HG02852 (cell line): ENCODE measurements at regions not wholly inside any gene's neighbourhood (a gene's known extent, or its start where the extent isn't known, plus 50 kb on each side); places are given as distances from the start of the nearest gene placed in this dataset.

ENCODE experiments used
- ATAC-seq: cut with Tn5 transposase; IDR thresholded peaks from one replicate; pipeline ENCODE4 v1.9.1; 2021; ENCODE audit warnings: mild to moderate bottlenecking, moderate library complexity; ENCODE audit not compliant: unreplicated experiment

- no peak for ATAC-seq
Observed at GRCh38 chr6:140320081-140321080, 945.9 kb upstream of the CITED2 start.

GRCh38 chr6:140319209-140319608 lies 944.8 kb upstream of the CITED2 start:
- peak; percentile 75 for ATAC-seq

GRCh38 chr6:140318408-140318807 lies 944.0 kb upstream of the CITED2 start:
- no peak for ATAC-seq

GRCh38 chr6:140317950-140318349 lies 943.5 kb upstream of the CITED2 start:
- no peak for ATAC-seq

GRCh38 chr6:140316966-140317365 lies 942.5 kb upstream of the CITED2 start:
- no peak for ATAC-seq

- no peak for ATAC-seq
Observed at GRCh38 chr6:140314682-140315081, 940.2 kb upstream of the CITED2 start.

- no peak for ATAC-seq
Observed at GRCh38 chr6:140311146-140311545, 936.7 kb upstream of the CITED2 start.

GRCh38 chr6:140303218-140303949 lies 928.9 kb upstream of the CITED2 start:
- ATAC-seq = no peak

- ATAC-seq = no peak
Observed at GRCh38 chr6:140300331-140300730, 925.9 kb upstream of the CITED2 start.

- ATAC-seq = no peak
Observed at GRCh38 chr6:140289186-140289585, 914.7 kb upstream of the CITED2 start.

- ATAC-seq = no peak
Observed at GRCh38 chr6:140285998-140286690, 911.7 kb upstream of the CITED2 start.

- ATAC-seq = no peak
Observed at GRCh38 chr6:140285471-140285870, 911.0 kb upstream of the CITED2 start.

GRCh38 chr6:140284871-140285270 lies 910.4 kb upstream of the CITED2 start:
- no peak for ATAC-seq

GRCh38 chr6:140283197-140283596 lies 908.7 kb upstream of the CITED2 start:
- ATAC-seq = no peak

- no peak for ATAC-seq
Observed at GRCh38 chr6:140281767-140282166, 907.3 kb upstream of the CITED2 start.

- no peak for ATAC-seq
Observed at GRCh38 chr6:140281236-140281635, 906.8 kb upstream of the CITED2 start.

- ATAC-seq = no peak
Observed at GRCh38 chr6:140276719-140277118, 902.3 kb upstream of the CITED2 start.

- no peak for ATAC-seq
Observed at GRCh38 chr6:140276133-140276532, 901.7 kb upstream of the CITED2 start.

GRCh38 chr6:140275725-140276124 lies 901.3 kb upstream of the CITED2 start:
- ATAC-seq = no peak

- ATAC-seq = no peak
Observed at GRCh38 chr6:140274548-140274947, 900.1 kb upstream of the CITED2 start.

GRCh38 chr6:140271759-140272377 lies 897.4 kb upstream of the CITED2 start:
- ATAC-seq = peak; percentile 99
